Ureter (tissue), 1 donor: ENCODE measurements at regions not wholly inside any gene's neighbourhood (a gene's known extent, or its start where the extent isn't known, plus 50 kb on each side); places are given as distances from the start of the nearest gene placed in this dataset.

ENCODE experiments used
- DNase-seq: peaks from one replicate; pipeline ENCODE4 v3.0.0-alpha.2; 2020; ENCODE audit warnings: low spot score
- donor health status: DM: yes; HTN: yes; CAD: no.

DNA sequence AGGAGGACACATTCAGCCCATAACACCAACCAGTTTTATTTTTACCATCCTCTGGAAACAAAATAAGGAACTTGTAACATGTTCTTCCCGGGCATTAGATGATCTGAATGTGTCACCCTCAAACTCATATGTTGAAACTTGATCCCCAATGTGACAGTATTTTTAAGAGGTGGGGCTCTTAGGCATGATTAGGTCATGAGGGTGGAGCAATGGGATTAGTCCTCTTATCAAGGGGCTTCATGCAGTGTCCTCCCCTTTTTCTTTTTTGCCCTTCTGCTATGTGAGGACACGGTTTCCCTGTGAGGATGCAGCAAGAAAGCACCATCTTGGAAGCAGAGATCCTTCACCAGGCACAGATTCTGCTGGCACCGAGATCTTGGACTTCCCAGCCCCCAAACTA lies 401.5 kb upstream of the TRIB2 start:
- no peak for DNase-seq

DNA sequence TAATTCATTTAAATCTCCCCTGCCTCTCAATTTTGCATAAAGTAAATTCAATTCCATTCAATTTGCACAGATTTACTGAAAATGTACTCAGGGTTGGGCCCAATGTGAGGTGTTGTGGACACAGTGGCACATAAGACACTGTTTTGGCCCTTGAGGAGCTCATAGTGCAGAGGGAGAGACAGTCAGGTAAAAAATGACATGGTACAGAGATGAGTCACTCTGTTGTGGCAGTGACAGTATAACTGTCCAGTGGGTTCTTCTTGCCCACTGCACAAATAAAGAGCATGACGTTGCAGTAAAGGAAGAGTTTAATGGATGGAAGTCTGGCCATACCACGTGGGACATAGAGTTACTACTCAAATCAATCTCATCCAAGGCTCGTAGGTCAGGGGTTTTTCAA lies 400.3 kb upstream of the TRIB2 start:
- DNase-seq: no peak

DNA sequence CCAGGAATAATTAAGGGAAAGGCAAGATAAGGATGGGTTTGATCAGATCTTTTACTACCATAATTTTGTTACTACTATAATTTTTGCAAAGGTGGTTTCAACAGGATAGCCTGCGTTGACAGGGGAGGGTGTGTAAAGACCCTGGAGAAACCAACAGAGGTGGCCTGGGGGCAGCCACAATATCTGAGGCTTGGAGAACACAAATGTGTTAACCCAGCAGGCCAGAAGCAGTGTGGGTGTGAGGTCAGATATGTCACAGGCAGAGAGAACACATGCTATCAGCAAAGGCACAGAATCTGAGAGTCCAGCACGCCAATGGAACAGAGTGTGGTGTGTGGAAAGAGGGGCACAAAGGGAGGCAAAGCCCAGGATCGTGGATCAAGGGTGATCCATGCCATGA lies 399.4 kb upstream of the TRIB2 start:
- no peak for DNase-seq

DNA sequence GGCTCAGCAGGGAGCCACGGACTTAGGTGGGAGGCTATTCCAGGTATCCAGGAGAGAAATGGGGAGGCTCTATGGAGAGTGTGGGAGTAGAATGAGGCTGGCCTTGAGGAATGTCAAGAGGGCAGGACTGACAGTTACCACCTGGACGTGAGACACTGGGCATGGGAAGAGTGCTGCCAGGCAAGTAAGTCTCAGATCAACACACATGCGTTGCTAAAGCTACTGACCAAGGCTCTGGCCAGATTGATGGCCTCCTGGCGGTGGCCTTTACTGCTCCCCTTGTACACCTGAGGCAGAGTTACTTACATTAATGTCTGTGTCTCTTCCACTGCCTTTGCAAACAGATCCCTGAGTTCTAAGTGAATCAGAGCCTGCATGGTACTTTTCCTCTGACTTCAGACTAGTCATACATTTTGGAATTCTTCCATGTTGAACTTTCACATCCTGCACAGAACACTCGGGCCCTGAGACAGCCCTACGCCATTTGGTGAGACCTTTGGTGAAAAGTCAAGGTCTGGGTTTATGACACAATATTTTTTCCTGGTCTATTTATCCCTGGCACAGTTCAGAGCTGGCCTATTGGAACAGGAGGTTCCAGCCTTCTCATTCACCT lies 398.8 kb upstream of the TRIB2 start:
- DNase-seq: no peak

DNA sequence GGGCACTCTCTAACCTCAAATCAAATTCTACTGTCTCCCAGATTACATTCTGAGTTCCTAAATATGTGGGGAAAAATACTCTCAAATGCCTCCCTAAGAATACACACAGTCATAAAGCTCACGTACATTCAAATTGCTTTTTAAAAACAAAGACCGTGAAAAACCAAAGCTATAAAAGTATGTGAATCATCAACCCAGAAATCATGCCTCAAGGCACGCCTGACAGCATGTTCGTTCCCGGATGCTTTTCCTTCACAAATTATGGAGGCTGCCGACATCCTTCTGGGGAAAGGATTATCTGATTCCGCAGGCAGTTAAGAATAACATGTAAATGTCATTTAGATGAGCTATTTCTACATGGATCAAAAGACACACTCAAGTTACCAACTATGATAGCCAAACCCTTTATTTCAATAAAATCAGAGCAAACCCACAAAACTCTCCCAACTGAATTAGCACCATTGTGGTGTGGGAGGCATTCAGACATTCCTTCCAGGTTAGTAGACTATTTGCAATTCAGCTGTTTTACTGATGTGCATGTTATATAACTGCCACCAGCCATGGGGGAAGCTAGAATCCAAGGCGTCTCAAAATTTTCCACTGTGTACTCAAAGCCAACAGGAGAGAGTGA lies 398.2 kb upstream of the TRIB2 start:
- no peak for DNase-seq

DNA sequence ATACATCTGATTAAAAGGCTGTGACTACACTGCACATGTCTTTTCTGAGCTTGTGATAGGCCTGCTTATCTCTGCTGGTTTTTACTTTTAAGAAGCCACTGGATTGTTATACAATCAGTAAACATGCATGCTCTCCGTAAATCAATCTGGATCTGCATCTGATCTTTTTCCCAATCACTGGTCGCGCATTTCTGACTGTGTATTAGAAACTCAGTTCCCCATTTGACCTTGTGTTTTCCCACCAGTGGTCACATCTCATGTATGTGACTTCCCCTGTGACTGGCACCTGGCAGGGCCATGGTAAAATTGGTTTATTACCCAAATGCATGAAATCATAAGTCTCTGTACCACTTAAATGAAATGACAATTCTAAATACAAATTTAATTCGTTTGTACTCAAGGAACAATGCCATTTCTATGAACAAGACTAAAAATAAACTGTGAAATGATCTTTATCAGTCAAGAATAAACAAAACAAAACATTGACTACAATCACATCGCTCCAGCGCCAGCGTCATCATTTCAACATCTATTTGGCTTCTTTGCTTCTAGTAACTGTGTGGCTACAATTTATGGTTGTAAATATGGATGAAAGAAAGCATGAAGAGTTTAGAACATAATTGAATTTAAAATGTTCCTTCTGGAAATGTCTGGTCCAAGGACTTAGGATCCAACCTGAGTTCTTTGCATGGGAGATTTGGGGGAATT lies 396.6 kb upstream of the TRIB2 start:
- no peak for DNase-seq

DNA sequence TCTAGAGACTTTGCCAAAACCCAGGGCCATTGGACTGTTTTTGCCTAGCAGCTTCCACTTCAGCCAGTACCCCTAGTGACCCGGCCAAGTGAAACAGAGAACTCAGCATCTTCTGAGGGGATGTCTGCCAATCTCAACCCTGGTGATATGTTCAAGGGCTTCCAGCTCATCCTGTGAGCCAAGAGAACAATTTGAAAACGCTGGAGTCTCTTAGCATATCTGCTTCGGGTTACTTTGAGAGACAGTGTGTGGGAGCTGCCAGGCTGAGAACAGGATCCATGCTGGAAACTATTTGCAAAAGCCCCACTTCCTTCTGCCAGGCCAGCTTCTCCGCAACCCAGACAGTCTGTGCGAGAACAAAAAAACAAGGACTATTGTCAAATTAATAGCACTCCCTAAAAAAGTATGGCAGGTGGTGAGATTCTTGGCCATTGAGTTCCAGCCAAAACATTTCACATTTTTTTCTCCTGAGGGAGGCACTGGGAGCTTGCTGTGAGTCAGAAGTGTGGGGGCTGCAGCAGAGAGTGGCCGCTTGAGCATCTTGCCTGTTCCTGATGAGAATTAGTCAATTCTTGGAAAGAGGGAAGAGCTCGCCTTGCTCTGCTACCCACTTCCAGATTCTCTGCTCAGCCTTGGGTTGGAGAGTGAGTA lies 395.6 kb upstream of the TRIB2 start:
- no peak for DNase-seq

DNA sequence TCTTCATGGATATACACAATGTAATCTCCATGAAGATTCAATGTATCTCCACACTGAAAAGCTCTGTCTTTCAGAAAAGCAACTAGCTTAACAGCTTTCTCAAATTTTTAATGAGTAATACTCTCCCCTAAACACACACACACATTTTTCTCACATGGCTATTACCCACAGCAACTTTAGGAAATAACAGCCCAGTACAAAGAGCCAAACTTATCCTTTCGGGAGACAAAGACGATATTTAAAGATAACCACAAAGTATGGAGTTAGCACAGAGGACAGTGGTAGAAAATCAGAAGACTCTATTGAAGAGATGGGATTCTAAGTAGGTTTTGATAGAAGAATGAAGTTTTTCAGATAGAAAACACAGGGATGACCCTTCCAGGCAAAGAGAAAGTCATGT lies 394.9 kb upstream of the TRIB2 start:
- DNase-seq: no peak

DNA sequence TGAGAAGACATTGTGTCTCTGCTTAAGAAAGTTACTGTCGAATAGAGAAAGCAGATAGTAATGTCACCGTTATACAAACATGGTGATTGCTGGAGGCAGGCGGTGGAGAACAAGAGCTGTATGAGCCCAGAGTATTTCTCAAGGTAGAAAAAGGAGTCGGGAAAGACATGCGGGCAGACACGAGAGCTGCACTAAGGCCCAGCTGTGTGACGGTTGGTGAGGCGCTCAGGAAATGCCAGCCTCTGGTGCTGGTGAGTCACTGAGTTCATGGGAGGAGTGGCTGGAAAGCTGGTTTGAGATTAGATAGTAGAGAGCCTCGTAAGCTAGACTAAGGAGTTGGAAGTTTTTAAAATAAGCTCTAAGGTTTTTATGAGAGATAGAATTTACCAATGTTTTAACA lies 390.9 kb upstream of the TRIB2 start:
- no peak for DNase-seq

DNA sequence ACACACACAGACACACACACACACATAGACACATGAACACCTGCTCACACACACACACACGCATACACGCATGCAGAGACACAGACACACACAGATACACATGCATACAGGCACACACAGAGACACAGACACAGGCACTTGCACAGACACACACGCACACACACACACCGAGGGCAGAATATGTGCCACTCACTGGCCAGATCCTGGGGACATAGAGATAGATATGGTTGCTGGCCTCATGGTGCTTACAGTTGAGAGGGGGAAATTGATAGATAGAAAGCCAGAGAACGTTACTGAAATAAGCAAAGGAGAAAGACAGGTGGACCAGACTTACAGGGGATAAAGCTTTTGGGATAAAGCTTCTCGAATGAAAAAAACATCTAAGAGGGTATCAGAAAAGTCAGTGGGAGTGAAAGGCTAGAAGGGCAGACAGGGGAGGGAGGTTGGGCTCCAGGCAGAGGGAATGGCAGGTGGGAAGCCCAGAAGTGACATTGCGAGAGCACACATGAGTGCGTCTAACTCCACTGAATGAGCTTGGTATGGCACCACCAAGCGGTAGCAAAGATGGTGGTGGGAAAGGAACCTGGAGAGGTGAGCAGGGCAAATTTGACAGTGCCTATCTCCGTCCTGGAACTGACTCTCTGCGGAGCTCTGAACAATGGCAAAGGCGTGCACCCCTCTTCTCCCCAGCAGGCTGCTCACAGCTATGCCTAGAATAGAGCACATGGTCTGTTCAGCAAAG lies 390.1 kb upstream of the TRIB2 start:
- DNase-seq: no peak

DNA sequence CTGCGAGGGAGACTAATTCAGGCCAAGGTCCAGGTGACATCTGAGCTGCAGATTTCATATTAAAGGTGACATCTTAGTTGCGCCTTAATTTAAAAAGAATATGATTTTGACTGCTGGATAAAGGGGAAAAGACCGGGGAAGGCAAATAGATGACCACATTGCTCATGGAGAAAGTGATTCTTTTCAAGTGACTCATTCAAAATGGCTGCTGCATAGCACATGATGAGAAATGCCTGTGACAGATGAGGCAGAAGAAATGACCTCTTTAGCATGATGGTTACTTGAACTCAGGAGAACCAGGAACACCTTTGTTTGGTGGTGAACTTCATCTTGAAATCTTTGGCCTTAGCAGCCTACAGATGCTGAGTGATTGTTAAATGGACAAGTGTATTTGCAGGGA lies 385.8 kb upstream of the TRIB2 start:
- DNase-seq: no peak

DNA sequence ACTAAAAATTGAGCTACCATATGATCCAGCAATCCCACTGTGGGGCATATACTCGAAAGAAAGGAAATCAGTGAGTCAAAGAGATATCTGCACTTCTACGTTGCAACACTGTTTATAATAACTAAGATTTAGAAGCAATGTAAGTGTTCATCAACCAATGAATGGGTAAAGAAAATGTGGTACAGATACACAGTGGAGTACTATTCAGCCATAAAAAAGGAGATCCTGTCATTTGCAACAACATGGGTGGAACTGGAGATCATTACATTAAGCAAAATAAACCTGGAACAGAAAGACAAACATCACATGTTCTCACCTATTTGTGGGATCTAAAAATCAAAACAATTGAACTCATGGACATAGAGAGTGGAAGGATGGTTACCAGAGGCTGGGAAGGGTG lies 385.0 kb upstream of the TRIB2 start:
- no peak for DNase-seq

DNA sequence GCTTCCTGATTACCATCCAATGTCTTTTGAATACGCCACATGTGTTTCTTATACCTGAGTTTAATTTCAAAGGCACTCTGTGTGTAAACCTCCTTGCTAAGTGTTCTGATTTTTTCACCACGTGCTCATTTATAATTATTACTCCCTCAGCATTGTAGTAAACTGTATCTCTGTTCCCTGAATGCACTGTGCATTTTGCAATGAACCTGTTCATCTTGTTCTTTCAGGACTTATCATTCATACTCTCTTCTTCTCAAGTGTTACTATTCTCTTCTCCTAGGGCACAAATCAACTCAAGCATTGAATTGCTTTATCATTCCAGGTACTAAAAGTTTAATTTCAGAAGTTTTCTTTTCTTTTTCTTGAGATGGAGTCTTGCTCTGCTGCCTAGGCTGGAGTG lies 383.4 kb upstream of the TRIB2 start:
- DNase-seq: no peak

DNA sequence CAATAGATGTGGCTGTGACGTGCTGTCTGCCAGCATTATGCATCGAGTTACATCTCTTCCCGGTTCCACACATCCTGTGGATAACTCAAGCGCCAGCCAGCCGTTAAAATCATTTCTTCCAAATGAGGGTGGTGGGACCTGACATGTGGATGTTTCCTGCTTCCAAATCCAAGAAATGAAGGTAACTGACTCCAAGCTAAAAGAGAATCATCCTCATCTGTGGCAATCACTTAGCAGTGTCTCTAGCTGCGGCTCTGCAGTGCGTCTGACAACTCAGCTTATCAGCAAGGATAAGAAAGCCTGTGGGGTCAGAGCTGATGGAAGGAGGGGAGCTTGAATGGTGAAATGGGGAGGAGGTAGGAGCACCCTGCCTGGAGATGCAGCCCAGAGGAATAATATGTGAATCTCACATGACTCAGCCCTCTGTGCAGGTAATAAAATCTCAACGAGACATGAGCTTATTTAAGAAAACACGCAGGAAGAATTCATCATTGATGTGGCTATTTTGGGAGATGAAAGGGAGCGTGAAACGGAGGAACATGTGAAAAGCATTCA lies 382.2 kb upstream of the TRIB2 start:
- DNase-seq: no peak

DNA sequence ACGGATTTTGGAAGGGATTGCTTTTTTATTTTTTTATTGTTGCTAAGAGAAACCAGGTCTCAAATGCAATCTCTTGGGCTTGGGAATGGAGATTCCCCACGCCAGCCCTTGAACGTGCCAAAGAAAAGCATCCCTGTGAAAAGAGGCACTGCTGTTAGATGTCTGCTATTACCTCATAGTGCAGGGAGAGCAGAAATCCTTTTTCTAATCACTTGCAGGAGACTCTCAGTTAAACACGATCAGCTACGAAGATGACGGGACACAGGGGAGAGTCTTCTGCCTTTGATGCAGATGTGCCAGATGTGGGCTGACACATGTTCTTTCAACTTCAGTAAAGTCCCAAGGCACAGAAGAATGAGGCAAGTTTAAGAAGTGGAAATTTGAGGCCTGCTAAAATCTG lies 381.6 kb upstream of the TRIB2 start:
- DNase-seq: no peak

DNA sequence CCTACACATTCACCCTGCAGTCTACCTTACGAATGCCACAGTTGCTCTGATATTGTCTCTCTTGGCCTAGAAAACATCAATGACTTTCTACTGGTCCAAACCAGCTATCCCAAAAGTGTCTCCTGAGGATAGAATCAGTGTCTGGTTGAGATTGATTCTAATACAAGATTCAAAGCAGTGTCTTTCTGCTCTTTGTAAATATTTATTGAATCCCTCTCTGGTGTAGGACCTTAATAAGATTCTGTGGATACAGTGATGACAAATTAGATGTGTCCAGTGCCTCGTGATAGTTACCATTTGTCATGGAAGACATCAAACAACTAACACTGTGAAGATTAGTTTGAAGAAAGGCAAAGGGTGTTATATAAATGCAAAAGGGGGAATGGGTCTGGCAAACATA lies 380.7 kb upstream of the TRIB2 start:
- no peak for DNase-seq

DNA sequence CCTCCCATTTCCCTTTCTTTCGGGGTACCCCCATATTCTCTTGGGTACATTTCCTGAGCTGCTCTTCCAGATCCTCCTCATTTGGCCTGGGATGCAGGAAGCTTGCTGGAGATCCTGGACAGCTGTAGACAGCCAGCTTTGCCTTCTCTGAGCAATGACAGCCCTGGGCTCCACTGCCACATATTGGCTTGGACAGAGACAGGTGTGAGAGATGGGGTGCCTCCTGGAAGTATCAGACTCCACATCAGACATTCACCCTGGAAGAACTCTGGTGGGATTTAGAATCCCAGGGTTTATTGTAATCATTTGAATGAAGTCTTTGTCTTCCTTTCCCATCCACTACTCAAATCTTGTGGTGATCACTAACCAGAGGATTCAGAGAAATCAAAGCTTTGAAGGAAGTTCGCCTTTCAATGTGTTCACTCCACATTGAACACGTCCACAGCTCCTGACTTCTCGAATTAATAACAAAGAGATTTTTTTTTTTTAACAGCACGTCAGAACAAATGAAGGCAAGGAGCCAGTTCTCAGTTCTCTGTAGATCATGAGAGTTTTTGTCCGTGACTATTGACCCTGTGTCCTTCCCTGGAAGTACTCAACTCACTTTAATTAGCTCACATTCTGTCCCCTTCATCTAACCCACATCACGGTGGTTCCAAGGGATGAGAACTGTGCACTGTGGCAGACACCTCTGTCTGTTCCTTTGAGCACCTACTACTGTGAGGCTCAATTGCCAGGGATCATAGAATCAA lies 377.6 kb upstream of the TRIB2 start:
- DNase-seq: no peak

DNA sequence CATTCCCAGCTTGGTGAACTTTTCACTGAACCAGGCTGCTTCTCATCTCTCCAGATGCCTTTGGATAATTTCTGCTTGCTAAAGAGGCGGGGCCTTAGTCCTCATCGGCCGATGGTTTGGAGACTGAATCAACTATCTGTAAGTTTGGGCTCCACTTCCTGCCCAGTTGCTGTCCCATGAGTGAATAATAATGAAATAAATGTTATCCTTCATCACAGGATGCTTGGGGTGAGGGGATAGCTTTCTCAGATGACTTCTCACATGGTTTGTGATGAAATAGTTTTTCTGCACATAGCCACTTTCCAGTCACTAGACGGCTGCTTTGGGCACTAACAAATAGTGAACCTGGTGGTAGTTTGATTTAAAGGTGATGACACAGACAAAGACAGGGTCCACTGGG lies 376.6 kb upstream of the TRIB2 start:
- no peak for DNase-seq

DNA sequence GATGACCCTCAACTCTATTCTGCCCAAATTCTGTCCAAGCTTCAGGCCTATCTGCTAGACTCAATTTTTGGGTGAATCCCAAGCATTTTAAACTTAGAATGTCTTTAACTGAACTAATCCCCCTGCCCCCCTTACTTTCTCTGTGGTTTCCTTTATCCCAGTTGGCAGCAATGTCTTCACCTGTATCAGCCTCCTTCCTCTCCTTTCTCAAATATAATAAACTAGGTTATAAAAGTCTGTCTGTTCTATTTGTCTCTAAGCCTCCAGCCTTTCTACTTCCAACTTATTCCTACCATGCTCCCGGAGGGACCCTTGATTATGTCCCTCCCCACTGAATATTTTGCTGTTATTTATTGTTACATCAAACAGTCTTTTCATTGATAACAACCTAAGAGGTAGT lies 375.5 kb upstream of the TRIB2 start:
- DNase-seq: no peak

DNA sequence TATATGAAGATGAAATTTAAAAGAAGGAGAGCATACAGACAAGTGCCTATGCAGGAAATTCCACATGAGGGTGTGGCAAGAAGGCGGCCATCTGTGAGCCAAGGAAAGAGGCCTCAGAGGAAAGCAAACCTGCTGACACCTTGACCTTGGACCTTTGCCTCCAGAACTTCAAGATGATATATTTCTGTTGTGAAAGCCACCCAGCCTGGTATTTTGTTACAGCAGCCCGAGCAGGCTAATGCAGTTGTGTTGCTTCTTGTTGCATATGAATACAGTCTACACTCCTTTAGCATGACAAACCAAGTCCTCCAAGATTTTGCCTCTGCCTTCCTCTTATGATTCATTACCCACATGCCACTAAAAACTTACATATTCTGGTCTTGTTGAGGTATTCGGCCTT lies 374.8 kb upstream of the TRIB2 start:
- no peak for DNase-seq

DNA sequence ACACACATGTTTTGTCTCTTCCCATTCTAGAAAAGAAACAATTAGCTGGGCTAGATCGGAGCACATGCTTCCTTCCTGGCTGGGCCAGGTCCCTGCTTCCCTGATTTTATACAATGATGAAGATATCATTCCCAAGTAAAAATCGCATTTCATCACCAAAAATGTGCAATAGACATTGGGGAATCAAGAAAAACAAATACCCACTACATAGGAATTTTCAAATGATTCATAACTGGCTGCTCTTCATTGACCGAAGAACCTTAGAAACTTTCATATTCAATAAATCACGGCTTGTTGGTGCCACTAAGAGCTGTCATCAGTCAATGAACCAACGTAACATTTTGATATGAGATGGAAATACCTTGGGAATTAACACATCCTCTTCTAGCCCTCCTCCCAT lies 373.6 kb upstream of the TRIB2 start:
- DNase-seq: no peak
